ENCODE measurements at regions not wholly inside any gene's neighbourhood (a gene's known extent, or its start where the extent isn't known, plus 50 kb on each side); places are given as distances from the start of the nearest gene placed in this dataset.

GRCh38 chr10:44848211-44848610 lies 62.9 kb upstream of the TMEM72 start:
- no peak for DNase-seq (ENCODE audit: low read depth in 1 of 2, low spot score in 1 of 2)

GRCh38 chr10:44849936-44850335 lies 61.2 kb upstream of the TMEM72 start:
- DNase-seq (ENCODE audit: low read depth in 1 of 2, low spot score in 1 of 2), result no peak

- no peak for DNase-seq (ENCODE audit: low read depth in 1 of 2, low spot score in 1 of 2)
Observed at GRCh38 chr10:44850356-44850934, 60.7 kb upstream of the TMEM72 start.

- no peak for DNase-seq (ENCODE audit: low read depth in 1 of 2, low spot score in 1 of 2)
Observed at GRCh38 chr10:44851413-44851812, 59.7 kb upstream of the TMEM72 start.

GRCh38 chr10:44851881-44852280 lies 59.3 kb upstream of the TMEM72 start:
- DNase-seq (ENCODE audit: low read depth in 1 of 2, low spot score in 1 of 2), result no peak

- no peak for DNase-seq (ENCODE audit: low read depth in 1 of 2, low spot score in 1 of 2)
Observed at GRCh38 chr10:44853148-44853734, 57.9 kb upstream of the TMEM72 start.

- DNase-seq (ENCODE audit: low read depth in 1 of 2, low spot score in 1 of 2), result no peak
Observed at GRCh38 chr10:44853796-44854195, 57.3 kb upstream of the TMEM72 start.

GRCh38 chr10:44854693-44855350 lies 56.3 kb upstream of the TMEM72 start:
- DNase-seq (ENCODE audit: low read depth in 1 of 2, low spot score in 1 of 2), result no peak

- no peak for DNase-seq (ENCODE audit: low read depth in 1 of 2, low spot score in 1 of 2)
Observed at GRCh38 chr10:44856696-44857095, 54.4 kb upstream of the TMEM72 start.

GRCh38 chr10:44857363-44858016 lies 53.6 kb upstream of the TMEM72 start:
- DNase-seq (ENCODE audit: low read depth in 1 of 2, low spot score in 1 of 2), result peak; percentile 30 to 40

- DNase-seq (ENCODE audit: low read depth in 1 of 2, low spot score in 1 of 2), result no peak
Observed at GRCh38 chr10:44858017-44858371, 53.1 kb upstream of the TMEM72 start.

- DNase-seq (ENCODE audit: low read depth in 1 of 2, low spot score in 1 of 2), result no peak
Observed at GRCh38 chr10:44858988-44859387, 52.1 kb upstream of the TMEM72 start.

GRCh38 chr10:44859546-44860285 lies 51.4 kb upstream of the TMEM72 start:
- DNase-seq (ENCODE audit: low read depth in 1 of 2, low spot score in 1 of 2), result no peak

GRCh38 chr10:44860811-44861736 lies 50.1 kb upstream of the TMEM72 start:
- DNase-seq (ENCODE audit: low read depth in 1 of 2, low spot score in 1 of 2), result no peak
